GM23338 (cell line): ENCODE measurements at regions not wholly inside any gene's neighbourhood (a gene's known extent, or its start where the extent isn't known, plus 50 kb on each side); places are given as distances from the start of the nearest gene placed in this dataset.

ENCODE experiments used
- ATAC-seq: fragments of 200-7000 bp; cut with Tn5 transposase; 3 replicates; pipeline ENCODE4 v1.9.1; 2020
- DNase-seq: peaks from one replicate; pipeline ENCODE4 v3.0.0-alpha.2; 2015; ENCODE audit warnings: low spot score
- H2AFZ ChIP-seq: fragments of 200-600 bp; sonication (generic); 2 replicates; pipeline ENCODE4 v1.8.0; 2016; ENCODE audit warnings: antibody characterized with exemption, mild to moderate bottlenecking, moderate library complexity
- H3F3A ChIP-seq: fragments of 200-600 bp; sonication (generic); replicated peaks from 2 replicates; pipeline ENCODE4 v1.8.0; 2017; ENCODE audit warnings: antibody characterized with exemption, mixed run types, low read depth
- H3K27ac ChIP-seq: fragments of 200-600 bp; sonication (generic); 2 replicates; pipeline ENCODE4 v1.6.1; 2016; ENCODE audit warnings: low read depth
- H3K27me3 ChIP-seq: fragments of 200-600 bp; sonication (generic); 2 replicates; pipeline ENCODE4 v1.8.0; 2016; ENCODE audit warnings: mild to moderate bottlenecking, mixed run types, moderate library complexity; ENCODE audit not compliant: insufficient read depth
- H3K36me3 ChIP-seq: fragments of 200-600 bp; sonication (generic); 2 replicates; pipeline ENCODE4 v1.8.0; 2016; ENCODE audit warnings: mild to moderate bottlenecking; ENCODE audit not compliant: insufficient read depth
- H3K4me1 ChIP-seq: fragments of 200-600 bp; sonication (generic); 2 replicates; pipeline ENCODE4 v1.8.0; 2016; ENCODE audit warnings: mild to moderate bottlenecking, moderate library complexity; ENCODE audit not compliant: insufficient read depth
- H3K4me2 ChIP-seq: fragments of 200-600 bp; sonication (generic); 2 replicates; pipeline ENCODE4 v1.7.1; 2017; ENCODE audit warnings: mixed run types
- H3K4me3 ChIP-seq: fragments of 200-600 bp; sonication (generic); 2 replicates; pipeline ENCODE4 v1.6.1; 2016; ENCODE audit warnings: mixed run types
- H3K79me2 ChIP-seq: fragments of 200-600 bp; sonication (generic); replicated peaks from 2 replicates; pipeline ENCODE4 v1.8.0; 2017; ENCODE audit warnings: mild to moderate bottlenecking; ENCODE audit not compliant: insufficient read depth
- H3K9me2 ChIP-seq: fragments of 200-600 bp; sonication (generic); 2 replicates; pipeline ENCODE4 v1.8.0; 2017; ENCODE audit not compliant: insufficient read depth
- H4K20me1 ChIP-seq: fragments of 200-600 bp; sonication (generic); replicated peaks from 2 replicates; pipeline ENCODE4 v1.8.0; 2017; ENCODE audit warnings: mild to moderate bottlenecking; ENCODE audit not compliant: insufficient read depth
- H3K27ac Mint-ChIP-seq: 2 replicates; pipeline ENCODE4 v1.8.0; 2020; ENCODE audit warnings: inconsistent platforms, mild to moderate bottlenecking, moderate library complexity, mixed read lengths
- H3K27me3 Mint-ChIP-seq: 3 replicates; pipeline ENCODE4 v1.8.0; 2022; ENCODE audit warnings: low read depth, mild to moderate bottlenecking, moderate library complexity, mixed read lengths, inconsistent platforms; ENCODE audit not compliant: insufficient read depth, poor library complexity
- H3K36me3 Mint-ChIP-seq: 3 replicates; pipeline ENCODE4 v1.8.0; 2021; ENCODE audit warnings: low read depth, mild to moderate bottlenecking, inconsistent platforms, moderate library complexity, mixed read lengths
- H3K4me1 Mint-ChIP-seq: 3 replicates; pipeline ENCODE4 v1.8.0; 2020; ENCODE audit warnings: mild to moderate bottlenecking, inconsistent platforms, mixed read lengths
- H3K4me3 Mint-ChIP-seq: 3 replicates; pipeline ENCODE4 v1.8.0; 2021; ENCODE audit warnings: moderate library complexity, mild to moderate bottlenecking, inconsistent platforms, mixed read lengths
- H3K9me3 Mint-ChIP-seq: 3 replicates; pipeline ENCODE4 v1.8.0; 2020; ENCODE audit warnings: moderate library complexity, mild to moderate bottlenecking, inconsistent platforms, mixed read lengths
- CREB1 ChIP-seq: fragments of 250-450 bp; sonication (Bioruptor Pico); IDR thresholded peaks from 2 replicates; pipeline ENCODE4 v1.5.0; 2020; ENCODE audit warnings: low read depth, mild to moderate bottlenecking, moderate library complexity
- CTCF ChIP-seq, 2 experiments: fragments of 200-600 bp in 1 of 2; sonication (generic) in 1 of 2; conservative IDR thresholded peaks; 2 replicates each; pipeline versions ENCODE4 v1.5.1 to v1.6.1; 2016 to 2017; ENCODE audit warnings: antibody characterized with exemption in 2 of 2, low read depth in 2 of 2, mild to moderate bottlenecking in 2 of 2, moderate library complexity in 1 of 2
- ETS1 ChIP-seq: IDR thresholded peaks from 2 replicates; pipeline ENCODE4 v1.6.1; 2016; ENCODE audit warnings: antibody characterized with exemption
- EZH2 ChIP-seq: fragments of 200-600 bp; sonication (generic); IDR thresholded peaks from one replicate; pipeline ENCODE4 v1.8.0; 2017; ENCODE audit warnings: antibody characterized with exemption, mild to moderate bottlenecking, low read depth; ENCODE audit not compliant: unreplicated experiment
- EZH2phosphoT487 ChIP-seq: fragments of 200-600 bp; sonication (generic); IDR thresholded peaks from one replicate; pipeline ENCODE4 v1.8.1; 2018; ENCODE audit warnings: antibody characterized with exemption; ENCODE audit not compliant: unreplicated experiment
- JUNB ChIP-seq: IDR thresholded peaks from one replicate; pipeline ENCODE4 v1.6.1; 2016; ENCODE audit warnings: antibody characterized with exemption; ENCODE audit not compliant: unreplicated experiment
- NANOG ChIP-seq: IDR thresholded peaks from 2 replicates; pipeline ENCODE4 v1.6.1; 2016; ENCODE audit warnings: antibody characterized with exemption, borderline replicate concordance
- POLR2AphosphoS5 ChIP-seq: IDR thresholded peaks from 2 replicates; pipeline ENCODE4 v1.6.1; 2016; ENCODE audit warnings: antibody characterized with exemption, low read depth
- REST ChIP-seq: IDR thresholded peaks from one replicate; pipeline ENCODE4 v1.6.1; 2018; ENCODE audit warnings: antibody characterized with exemption; ENCODE audit not compliant: unreplicated experiment
- STAT1 ChIP-seq: IDR thresholded peaks from one replicate; pipeline ENCODE4 v1.6.1; 2016; ENCODE audit warnings: antibody characterized with exemption; ENCODE audit not compliant: unreplicated experiment
- ZNF114 ChIP-seq: fragments of 250-450 bp; sonication (Bioruptor Pico); IDR thresholded peaks from 2 replicates; pipeline ENCODE4 v1.5.0; 2020; ENCODE audit warnings: mild to moderate bottlenecking, moderate library complexity
- ZNF331 ChIP-seq: fragments of 250-450 bp; sonication (Bioruptor Pico); IDR thresholded peaks from 2 replicates; pipeline ENCODE4 v1.5.0; 2020; ENCODE audit warnings: low read depth, mild to moderate bottlenecking, moderate library complexity

GRCh38 chrX:30995705-30996104 lies 76.1 kb downstream of the FTHL17 start:
- H3K79me2 ChIP-seq, result no peaks in the 10 kb centered on the region
- no peaks in the 10 kb centered on the region for H4K20me1 ChIP-seq
- no peak overlapping the region for H3K4me3 ChIP-seq
- DNase-seq (no peak), ATAC-seq (no peak)
- H3K36me3 ChIP-seq, result no peaks in the 10 kb centered on the region
- no peak overlapping the region for H2AFZ ChIP-seq
- Mint-ChIP-seq H3K27me3 (peaks cover 2% of the 10 kb centered on the region), H3K36me3 (no peaks in the 10 kb centered on the region), H3K9me3 (no peaks in the 10 kb centered on the region), H3K4me3 (no peak overlapping the region), H3K27ac (no peak overlapping the region), H3K4me1 (peaks cover 4% of the 10 kb centered on the region; the same call in 2 of the 3 replicates)
- H3F3A ChIP-seq, result no peaks in the 10 kb centered on the region
- no peaks in the 10 kb centered on the region for H3K27me3 ChIP-seq
- no peak overlapping the region for H3K4me2 ChIP-seq
- H3K9me2 ChIP-seq, result no peaks in the 10 kb centered on the region
- H3K4me1 ChIP-seq, result peaks cover 10% of the 10 kb centered on the region; the same call in 1 of the 2 replicates
- H3K27ac ChIP-seq, result no peak overlapping the region
- no peak for TF ChIP-seq EZH2

- H3K36me3 Mint-ChIP-seq, result no peaks in the 10 kb centered on the region
- H3K27me3 Mint-ChIP-seq, result peaks cover 3% of the 10 kb centered on the region
- TF ChIP-seq ZNF114 (CRISPR knock-in tag) (no peak), ZNF331 (CRISPR knock-in tag) (no peak), EZH2phosphoT487 (no peak), CTCF (conservative IDR thresholded peaks at IDR 0.05; ENCODE audit: low read depth in 2 of 2) (no peak), CREB1 (CRISPR knock-in tag) (no peak), NANOG (no peak), ETS1 (no peak), STAT1 (no peak), POLR2AphosphoS5 (no peak), REST (no peak), JUNB (no peak)
Observed at GRCh38 chrX:30995060-30995700, 76.7 kb downstream of the FTHL17 start.

More at GRCh38 chrX:30995060-30995700, 76.7 kb downstream of the FTHL17 start:
- H3K27ac ChIP-seq, result no peak overlapping the region
- H3K79me2 ChIP-seq, result no peaks in the 10 kb centered on the region
- H4K20me1 ChIP-seq, result no peaks in the 10 kb centered on the region
- H3K9me2 ChIP-seq, result no peaks in the 10 kb centered on the region
- no peak overlapping the region for H2AFZ ChIP-seq
- Mint-ChIP-seq H3K4me1 (peaks cover 4% of the 10 kb centered on the region; the same call in 2 of the 3 replicates), H3K27ac (no peak overlapping the region), H3K9me3 (no peaks in the 10 kb centered on the region), H3K4me3 (no peak overlapping the region)
- H3K4me1 ChIP-seq, result peaks cover 10% of the 10 kb centered on the region; the same call in 1 of the 2 replicates
- H3K4me3 ChIP-seq, result no peak overlapping the region
- H3K4me2 ChIP-seq, result no peak overlapping the region
- no peaks in the 10 kb centered on the region for H3K36me3 ChIP-seq
- no peak for ATAC-seq
- no peaks in the 10 kb centered on the region for H3K27me3 ChIP-seq
- no peak for DNase-seq
- no peaks in the 10 kb centered on the region for H3F3A ChIP-seq
